ENCODE measurements at regions not wholly inside any gene's neighbourhood (a gene's known extent, or its start where the extent isn't known, plus 50 kb on each side); places are given as distances from the start of the nearest gene placed in this dataset.

DNA sequence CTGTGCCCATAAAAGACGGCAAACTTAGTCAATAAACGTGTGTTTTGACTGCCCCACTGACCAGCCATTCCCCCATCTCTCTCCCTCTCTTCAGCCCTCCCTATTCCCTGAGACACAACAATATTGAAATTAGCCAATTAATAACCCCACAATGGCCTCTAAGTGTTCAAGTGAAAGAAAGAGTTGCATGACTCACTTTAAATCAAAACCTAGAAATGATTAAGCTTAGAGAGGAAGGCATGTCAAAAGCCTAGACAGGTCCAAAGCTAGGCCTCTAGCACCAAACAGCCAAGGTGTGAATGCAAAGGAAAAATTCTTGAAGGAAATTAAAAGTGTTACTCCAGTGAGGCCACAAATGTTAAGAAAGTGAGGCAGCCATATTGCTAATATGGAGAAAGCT is 261.6 kb upstream of the TBX18 start:
- H4K8ac ChIP-seq (ENCODE audit: low read length): no peak overlapping the region
- H3K23ac ChIP-seq (ENCODE audit: low read length in 2 of 2): no peak overlapping the region
- no peak overlapping the region for H3K9ac ChIP-seq (ENCODE audit: low read length)
- no peaks in the 10 kb centered on the region for H3K36me3 ChIP-seq (ENCODE audit: control insufficient read depth in 1 of 2, insufficient read depth in 2 of 2, low read depth in 1 of 2, low read length in 2 of 2)
- no peak overlapping the region for H3K4me3 ChIP-seq (ENCODE audit: insufficient read depth in 1 of 2, low read depth in 1 of 2, low read length in 2 of 2)
- no peak overlapping the region for H3K4ac ChIP-seq (ENCODE audit: low read depth in 1 of 2, low read length in 2 of 2)
- no peak overlapping the region for H3K4me2 ChIP-seq (ENCODE audit: low read length, poor library complexity, severe bottlenecking)
- 86% methylated on average over 2 of the region's 2 CpGs for WGBS
- H3K27ac ChIP-seq (ENCODE audit: low read length, poor library complexity, severe bottlenecking): no peak overlapping the region
- H3K18ac ChIP-seq (ENCODE audit: low read depth in 1 of 2, low read length in 2 of 2): no peak overlapping the region
- no peak overlapping the region for H2BK120ac ChIP-seq (ENCODE audit: low read depth, low read length)
- H3K79me1 ChIP-seq (replicated peaks; ENCODE audit: low read length, poor library complexity, severe bottlenecking): no peaks in the 10 kb centered on the region
- H3K27me3 ChIP-seq (ENCODE audit: control insufficient read depth in 1 of 2, insufficient read depth in 1 of 2, low read length in 2 of 2): peaks cover 3 to 8% of the 10 kb centered on the region in 2 experiments
- H4K91ac ChIP-seq (ENCODE audit: low read length): no peak overlapping the region
- H2BK12ac ChIP-seq (ENCODE audit: low read length in 2 of 2): no peak overlapping the region
- H3K4me1 ChIP-seq (ENCODE audit: control insufficient read depth, insufficient read depth, low read depth, low read length): no peaks in the 10 kb centered on the region
- no peak overlapping the region for H3K14ac ChIP-seq (ENCODE audit: low read length in 2 of 2)
- no peak overlapping the region for H2BK5ac ChIP-seq (ENCODE audit: low read depth, low read length, poor library complexity, severe bottlenecking)
- H2AK5ac ChIP-seq (ENCODE audit: low read length, severe bottlenecking): no peak overlapping the region
- no peak overlapping the region for H2AFZ ChIP-seq (ENCODE audit: low read depth, low read length)
- H2BK15ac ChIP-seq (ENCODE audit: low read depth, poor library complexity, severe bottlenecking): no peak overlapping the region
- peaks cover 9% of the 10 kb centered on the region for H3K9me3 ChIP-seq (ENCODE audit: control insufficient read depth, low read length)
- no peak for DNase-seq

DNA sequence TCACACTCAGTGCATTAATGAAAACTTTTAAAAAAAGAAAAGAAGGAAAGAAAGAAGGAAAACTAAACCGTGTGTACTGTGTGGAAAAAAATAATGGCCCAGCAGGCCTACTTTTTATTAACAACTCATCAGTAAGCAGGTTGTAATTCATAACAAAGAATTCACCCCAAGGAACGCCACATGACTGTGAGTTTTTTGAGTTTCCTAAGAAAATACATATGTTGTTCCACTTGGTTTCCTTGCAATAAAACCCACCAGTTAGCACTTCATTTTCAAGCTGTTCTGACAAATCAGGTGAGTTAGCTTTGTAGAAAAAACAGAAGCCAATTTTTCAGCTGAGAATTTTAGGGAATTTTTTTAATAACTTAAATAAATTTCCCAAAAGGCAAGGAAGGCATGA is 259.3 kb upstream of the TBX18 start:
- no peak overlapping the region for H2BK12ac ChIP-seq (ENCODE audit: low read length in 2 of 2)
- no peak overlapping the region for H3K27ac ChIP-seq (ENCODE audit: low read length, poor library complexity, severe bottlenecking)
- H3K4me2 ChIP-seq (ENCODE audit: low read length, poor library complexity, severe bottlenecking): no peak overlapping the region
- DNase-seq: no peak
- no peak overlapping the region for H2AFZ ChIP-seq (ENCODE audit: low read depth, low read length)
- H3K14ac ChIP-seq (ENCODE audit: low read length in 2 of 2): no peak overlapping the region
- no peak overlapping the region for H2BK120ac ChIP-seq (ENCODE audit: low read depth, low read length)
- peaks cover under 1% of the 10 kb centered on the region for H3K9me3 ChIP-seq (ENCODE audit: control insufficient read depth, low read length)
- no peak overlapping the region for H4K8ac ChIP-seq (ENCODE audit: low read length)
- no peaks in the 10 kb centered on the region for H3K4me1 ChIP-seq (ENCODE audit: control insufficient read depth, insufficient read depth, low read depth, low read length)
- H3K9ac ChIP-seq (ENCODE audit: low read length): no peak overlapping the region
- no peak overlapping the region for H4K91ac ChIP-seq (ENCODE audit: low read length)
- H3K27me3 ChIP-seq (ENCODE audit: control insufficient read depth in 1 of 2, insufficient read depth in 1 of 2, low read length in 2 of 2): peaks cover under 1 to 6% of the 10 kb centered on the region in 2 experiments
- H3K36me3 ChIP-seq (ENCODE audit: control insufficient read depth in 1 of 2, insufficient read depth in 2 of 2, low read depth in 1 of 2, low read length in 2 of 2): no peaks in the 10 kb centered on the region
- no peak overlapping the region for H3K4ac ChIP-seq (ENCODE audit: low read depth in 1 of 2, low read length in 2 of 2)
- H2AK5ac ChIP-seq (ENCODE audit: low read length, severe bottlenecking): no peak overlapping the region
- no peak overlapping the region for H3K4me3 ChIP-seq (ENCODE audit: insufficient read depth in 1 of 2, low read depth in 1 of 2, low read length in 2 of 2)
- no peak overlapping the region for H3K18ac ChIP-seq (ENCODE audit: low read depth in 1 of 2, low read length in 2 of 2)
- H2BK5ac ChIP-seq (ENCODE audit: low read depth, low read length, poor library complexity, severe bottlenecking): no peak overlapping the region
- no peak overlapping the region for H3K23ac ChIP-seq (ENCODE audit: low read length in 2 of 2)
- H2BK15ac ChIP-seq (ENCODE audit: low read depth, poor library complexity, severe bottlenecking): no peak overlapping the region
- no peaks in the 10 kb centered on the region for H3K79me1 ChIP-seq (replicated peaks; ENCODE audit: low read length, poor library complexity, severe bottlenecking)
- WGBS: 100% methylated on average over 1 of the region's 2 CpGs

DNA sequence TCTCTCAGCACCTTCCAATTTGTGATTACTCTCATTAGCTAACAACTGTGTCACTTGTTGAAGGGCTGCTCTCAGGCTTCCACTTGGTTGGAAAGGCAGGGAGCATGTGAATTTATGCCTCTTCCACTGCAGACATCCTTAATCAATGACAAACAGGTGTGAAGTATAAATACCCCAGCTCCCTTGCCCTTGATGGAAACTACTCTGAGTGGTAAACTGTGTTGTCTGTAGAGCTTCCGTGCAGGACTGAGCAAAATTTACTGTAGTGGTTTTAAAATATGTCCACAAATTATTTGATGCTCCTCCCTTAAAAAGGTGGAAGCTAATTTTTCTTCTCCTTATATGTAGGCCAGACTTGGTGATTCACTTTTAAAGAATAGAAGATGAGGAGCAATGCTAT is 253.0 kb upstream of the TBX18 start:
- H3K14ac ChIP-seq (ENCODE audit: low read length in 2 of 2): no peak overlapping the region
- H2BK120ac ChIP-seq (ENCODE audit: low read depth, low read length): no peak overlapping the region
- H2BK12ac ChIP-seq (ENCODE audit: low read length in 2 of 2): no peak overlapping the region
- no peak overlapping the region for H2AK5ac ChIP-seq (ENCODE audit: low read length, severe bottlenecking)
- no peaks in the 10 kb centered on the region for H3K36me3 ChIP-seq (ENCODE audit: control insufficient read depth in 1 of 2, insufficient read depth in 2 of 2, low read depth in 1 of 2, low read length in 2 of 2)
- H3K9ac ChIP-seq (ENCODE audit: low read length): no peak overlapping the region
- H4K91ac ChIP-seq (ENCODE audit: low read length): no peak overlapping the region
- H3K4me2 ChIP-seq (ENCODE audit: low read length, poor library complexity, severe bottlenecking): no peak overlapping the region
- 88% methylated on average over 1 of the region's 1 CpG for WGBS
- no peak overlapping the region for H3K23ac ChIP-seq (ENCODE audit: low read length in 2 of 2)
- H3K27ac ChIP-seq (ENCODE audit: low read length, poor library complexity, severe bottlenecking): no peak overlapping the region
- no peak overlapping the region for H3K18ac ChIP-seq (ENCODE audit: low read depth in 1 of 2, low read length in 2 of 2)
- DNase-seq: no peak
- no peaks in the 10 kb centered on the region for H3K79me1 ChIP-seq (replicated peaks; ENCODE audit: low read length, poor library complexity, severe bottlenecking)
- no peaks in the 10 kb centered on the region for H3K9me3 ChIP-seq (ENCODE audit: control insufficient read depth, low read length)
- peaks cover 0 to 17% of the 10 kb centered on the region in 2 experiments for H3K27me3 ChIP-seq (ENCODE audit: control insufficient read depth in 1 of 2, insufficient read depth in 1 of 2, low read length in 2 of 2)
- H3K4me3 ChIP-seq (ENCODE audit: insufficient read depth in 1 of 2, low read depth in 1 of 2, low read length in 2 of 2): no peak overlapping the region
- H2AFZ ChIP-seq (ENCODE audit: low read depth, low read length): no peak overlapping the region
- no peak overlapping the region for H3K4ac ChIP-seq (ENCODE audit: low read depth in 1 of 2, low read length in 2 of 2)
- H3K4me1 ChIP-seq (ENCODE audit: control insufficient read depth, insufficient read depth, low read depth, low read length): no peaks in the 10 kb centered on the region
- no peak overlapping the region for H2BK15ac ChIP-seq (ENCODE audit: low read depth, poor library complexity, severe bottlenecking)
- H4K8ac ChIP-seq (ENCODE audit: low read length): no peak overlapping the region
- no peak overlapping the region for H2BK5ac ChIP-seq (ENCODE audit: low read depth, low read length, poor library complexity, severe bottlenecking)

- WGBS: 87% methylated on average over 1 of the region's 1 CpG
- Histone ChIP-seq H3K23ac (ENCODE audit: low read length in 2 of 2) (no peak overlapping the region), H3K18ac (ENCODE audit: low read depth in 1 of 2, low read length in 2 of 2) (no peak overlapping the region), H3K79me1 (replicated peaks; ENCODE audit: low read length, poor library complexity, severe bottlenecking) (no peaks in the 10 kb centered on the region), H2AK5ac (ENCODE audit: low read length, severe bottlenecking) (no peak overlapping the region), H2AFZ (ENCODE audit: low read depth, low read length) (no peak overlapping the region), H3K4me2 (ENCODE audit: low read length, poor library complexity, severe bottlenecking) (no peak overlapping the region), H3K27me3 (ENCODE audit: control insufficient read depth in 1 of 2, insufficient read depth in 1 of 2, low read length in 2 of 2) (peaks cover 0 to 16% of the 10 kb centered on the region in 2 experiments), H3K27ac (ENCODE audit: low read length, poor library complexity, severe bottlenecking) (no peak overlapping the region), H4K91ac (ENCODE audit: low read length) (no peak overlapping the region), H2BK15ac (ENCODE audit: low read depth, poor library complexity, severe bottlenecking) (no peak overlapping the region), H3K14ac (ENCODE audit: low read length in 2 of 2) (no peak overlapping the region), H3K9me3 (ENCODE audit: control insufficient read depth, low read length) (no peaks in the 10 kb centered on the region), H3K36me3 (ENCODE audit: control insufficient read depth in 1 of 2, insufficient read depth in 2 of 2, low read depth in 1 of 2, low read length in 2 of 2) (no peaks in the 10 kb centered on the region), H3K4me3 (ENCODE audit: insufficient read depth in 1 of 2, low read depth in 1 of 2, low read length in 2 of 2) (no peak overlapping the region), H3K9ac (ENCODE audit: low read length) (no peak overlapping the region), H3K4me1 (ENCODE audit: control insufficient read depth, insufficient read depth, low read depth, low read length) (no peaks in the 10 kb centered on the region), H4K8ac (ENCODE audit: low read length) (no peak overlapping the region), H3K4ac (ENCODE audit: low read depth in 1 of 2, low read length in 2 of 2) (no peak overlapping the region), H2BK120ac (ENCODE audit: low read depth, low read length) (no peak overlapping the region), H2BK5ac (ENCODE audit: low read depth, low read length, poor library complexity, severe bottlenecking) (no peak overlapping the region), H2BK12ac (ENCODE audit: low read length in 2 of 2) (no peak overlapping the region)
- DNase-seq: no peak
Observed at GRCh38 chr6:85016726-85017125, 252.3 kb upstream of the TBX18 start.

Measured in mesenchymal stem cell (in vitro differentiated cells and primary cell).